ENCODE measurements at regions not wholly inside any gene's neighbourhood (a gene's known extent, or its start where the extent isn't known, plus 50 kb on each side); places are given as distances from the start of the nearest gene placed in this dataset.
A peak's percentile ranks its signal among the peaks of the same experiment; 100 is the strongest.

- H3K4me3 ChIP-seq (ENCODE audit: control insufficient read depth, low read depth, low read length) = no peak overlapping the region
- no peak for TF ChIP-seq CTCF (conservative IDR thresholded peaks at IDR 0.05; ENCODE audit: control insufficient read depth, insufficient read depth, low read depth, low read length)
- no peak for DNase-seq (ENCODE audit: low read depth)
Observed at GRCh38 chr10:109430799-109431198, 492.5 kb downstream of the XPNPEP1 start.

GRCh38 chr10:109430043-109430760, 493.1 kb downstream of the XPNPEP1 start:
- TF ChIP-seq CTCF (conservative IDR thresholded peaks at IDR 0.05; ENCODE audit: control insufficient read depth, insufficient read depth, low read depth, low read length) = no peak
- DNase-seq (ENCODE audit: low read depth) = peak; percentile 49
- no peak overlapping the region for H3K4me3 ChIP-seq (ENCODE audit: control insufficient read depth, low read depth, low read length)

- DNase-seq (ENCODE audit: low read depth) = no peak
- no peak for TF ChIP-seq CTCF (conservative IDR thresholded peaks at IDR 0.05; ENCODE audit: control insufficient read depth, insufficient read depth, low read depth, low read length)
- no peak overlapping the region for H3K4me3 ChIP-seq (ENCODE audit: control insufficient read depth, low read depth, low read length)
Observed at GRCh38 chr10:109428775-109429491, 494.4 kb downstream of the XPNPEP1 start.

GRCh38 chr10:109427411-109427810, 495.9 kb downstream of the XPNPEP1 start:
- no peak for DNase-seq (ENCODE audit: low read depth)
- H3K4me3 ChIP-seq (ENCODE audit: control insufficient read depth, low read depth, low read length) = no peak overlapping the region
- TF ChIP-seq CTCF (conservative IDR thresholded peaks at IDR 0.05; ENCODE audit: control insufficient read depth, insufficient read depth, low read depth, low read length) = no peak

- no peak overlapping the region for H3K4me3 ChIP-seq (ENCODE audit: control insufficient read depth, low read depth, low read length)
- DNase-seq (ENCODE audit: low read depth) = no peak
- TF ChIP-seq CTCF (conservative IDR thresholded peaks at IDR 0.05; ENCODE audit: control insufficient read depth, insufficient read depth, low read depth, low read length) = no peak
Observed at GRCh38 chr10:109426987-109427386, 496.3 kb downstream of the XPNPEP1 start.

- no peak for DNase-seq (ENCODE audit: low read depth)
- TF ChIP-seq CTCF (conservative IDR thresholded peaks at IDR 0.05; ENCODE audit: control insufficient read depth, insufficient read depth, low read depth, low read length) = no peak
- no peak overlapping the region for H3K4me3 ChIP-seq (ENCODE audit: control insufficient read depth, low read depth, low read length)
Observed at GRCh38 chr10:109418795-109419194, 504.5 kb downstream of the XPNPEP1 start.

All from fibroblast of mammary gland (primary cell).